ENCODE measurements at regions not wholly inside any gene's neighbourhood (a gene's known extent, or its start where the extent isn't known, plus 50 kb on each side); places are given as distances from the start of the nearest gene placed in this dataset.
"Not testable (repeated sequence)": the region's sequence is repeated elsewhere in the genome, so short reads cannot be mapped to it uniquely, and the experiment has no call there.

DNA sequence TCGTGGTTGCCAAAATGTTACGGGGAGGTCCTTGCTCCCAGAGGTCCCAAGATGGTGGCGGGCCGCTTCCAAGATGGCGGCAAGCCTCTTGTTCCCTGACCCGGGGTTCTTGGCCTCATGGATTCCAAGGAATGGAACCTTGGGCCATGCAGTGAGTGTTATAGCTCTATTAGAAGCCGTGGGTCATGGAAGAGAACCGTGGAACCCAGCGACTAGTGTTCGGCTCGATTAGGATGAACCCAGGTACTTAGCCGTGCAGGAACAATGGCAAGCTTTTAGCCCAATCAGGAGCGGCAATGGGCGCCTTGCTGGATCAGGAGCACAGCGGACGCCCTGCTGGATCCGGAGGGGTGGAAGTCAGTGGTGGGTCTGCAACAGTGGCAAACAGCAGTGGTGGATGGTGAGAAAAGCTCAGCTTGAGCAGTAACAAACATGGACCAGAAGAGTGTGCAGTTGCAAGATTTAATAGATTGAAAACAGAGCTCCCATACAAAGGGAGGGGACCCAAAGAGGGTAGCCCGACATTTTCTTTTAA lies 89.2 kb upstream of the SMAD3 start:
- not testable (repeated sequence) for DNase-seq; H2AFZ ChIP-seq (ENCODE audit: low read depth, low read length); H2BK15ac ChIP-seq (ENCODE audit: low read depth, poor library complexity, severe bottlenecking); H3K4me3 ChIP-seq (ENCODE audit: insufficient read depth in 1 of 2, low read depth in 1 of 2, low read length in 2 of 2); H3K9me3 ChIP-seq (ENCODE audit: control insufficient read depth, low read length); H4K8ac ChIP-seq (ENCODE audit: low read length); H3K27ac ChIP-seq (ENCODE audit: low read length, poor library complexity, severe bottlenecking); H3K4me1 ChIP-seq (ENCODE audit: control insufficient read depth, insufficient read depth, low read depth, low read length); H3K14ac ChIP-seq (ENCODE audit: low read length in 2 of 2); H3K9ac ChIP-seq (ENCODE audit: low read length); H3K18ac ChIP-seq (ENCODE audit: low read depth in 1 of 2, low read length in 2 of 2); H3K36me3 ChIP-seq (ENCODE audit: control insufficient read depth in 1 of 2, insufficient read depth in 2 of 2, low read depth in 1 of 2, low read length in 2 of 2); H2BK5ac ChIP-seq (ENCODE audit: low read depth, low read length, poor library complexity, severe bottlenecking); H2BK120ac ChIP-seq (ENCODE audit: low read depth, low read length); H3K4me2 ChIP-seq (ENCODE audit: low read length, poor library complexity, severe bottlenecking); H4K91ac ChIP-seq (ENCODE audit: low read length); H3K23ac ChIP-seq (ENCODE audit: low read length in 2 of 2); H2AK5ac ChIP-seq (ENCODE audit: low read length, severe bottlenecking); H3K79me1 ChIP-seq (replicated peaks; ENCODE audit: low read length, poor library complexity, severe bottlenecking); H2BK12ac ChIP-seq (ENCODE audit: low read length in 2 of 2); H3K4ac ChIP-seq (ENCODE audit: low read depth in 1 of 2, low read length in 2 of 2)
- H3K27me3 ChIP-seq (ENCODE audit: control insufficient read depth in 1 of 2, insufficient read depth in 1 of 2, low read length in 2 of 2), result peaks cover 0 to 16% of the 10 kb centered on the region in 2 experiments
- 92% methylated on average over 18 of the region's 18 CpGs for WGBS

DNA sequence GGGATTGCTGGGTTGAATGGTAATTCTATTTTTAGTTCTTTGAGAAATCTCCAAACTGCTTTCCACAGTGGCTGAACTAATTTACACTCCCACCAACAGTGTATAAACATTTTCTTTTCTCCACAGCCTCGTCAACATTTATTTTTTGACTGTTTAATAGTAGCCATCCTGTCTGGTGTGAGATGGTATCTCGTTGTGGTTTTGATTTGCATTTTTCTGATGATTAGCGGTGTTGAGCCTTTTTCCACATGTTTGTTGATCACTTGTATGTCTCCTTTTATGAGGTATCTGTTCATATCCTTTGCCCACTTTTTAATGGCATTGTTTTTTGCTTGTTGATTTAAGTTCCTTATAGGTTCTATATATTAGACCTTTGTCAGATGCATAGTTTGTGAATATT lies 85.1 kb upstream of the SMAD3 start:
- H4K8ac ChIP-seq (ENCODE audit: low read length); H3K36me3 ChIP-seq (ENCODE audit: control insufficient read depth in 1 of 2, insufficient read depth in 2 of 2, low read depth in 1 of 2, low read length in 2 of 2); H2BK12ac ChIP-seq (ENCODE audit: low read length in 2 of 2); H2AK5ac ChIP-seq (ENCODE audit: low read length, severe bottlenecking); H3K79me1 ChIP-seq (replicated peaks; ENCODE audit: low read length, poor library complexity, severe bottlenecking); H2AFZ ChIP-seq (ENCODE audit: low read depth, low read length); H2BK120ac ChIP-seq (ENCODE audit: low read depth, low read length); H3K9ac ChIP-seq (ENCODE audit: low read length); H3K14ac ChIP-seq (ENCODE audit: low read length in 2 of 2); H3K4ac ChIP-seq (ENCODE audit: low read depth in 1 of 2, low read length in 2 of 2); H3K18ac ChIP-seq (ENCODE audit: low read depth in 1 of 2, low read length in 2 of 2); H4K91ac ChIP-seq (ENCODE audit: low read length); H3K9me3 ChIP-seq (ENCODE audit: control insufficient read depth, low read length); H2BK5ac ChIP-seq (ENCODE audit: low read depth, low read length, poor library complexity, severe bottlenecking); H3K4me2 ChIP-seq (ENCODE audit: low read length, poor library complexity, severe bottlenecking); H3K23ac ChIP-seq (ENCODE audit: low read length in 2 of 2); H3K4me3 ChIP-seq (ENCODE audit: insufficient read depth in 1 of 2, low read depth in 1 of 2, low read length in 2 of 2); H3K27ac ChIP-seq (ENCODE audit: low read length, poor library complexity, severe bottlenecking); H2BK15ac ChIP-seq (ENCODE audit: low read depth, poor library complexity, severe bottlenecking); H3K4me1 ChIP-seq (ENCODE audit: control insufficient read depth, insufficient read depth, low read depth, low read length): not testable (repeated sequence)
- DNase-seq, result peak; percentile 18
- WGBS, result 83% methylated on average over 1 of the region's 3 CpGs
- peaks cover 0 to 18% of the 10 kb centered on the region in 2 experiments for H3K27me3 ChIP-seq (ENCODE audit: control insufficient read depth in 1 of 2, insufficient read depth in 1 of 2, low read length in 2 of 2)

DNA sequence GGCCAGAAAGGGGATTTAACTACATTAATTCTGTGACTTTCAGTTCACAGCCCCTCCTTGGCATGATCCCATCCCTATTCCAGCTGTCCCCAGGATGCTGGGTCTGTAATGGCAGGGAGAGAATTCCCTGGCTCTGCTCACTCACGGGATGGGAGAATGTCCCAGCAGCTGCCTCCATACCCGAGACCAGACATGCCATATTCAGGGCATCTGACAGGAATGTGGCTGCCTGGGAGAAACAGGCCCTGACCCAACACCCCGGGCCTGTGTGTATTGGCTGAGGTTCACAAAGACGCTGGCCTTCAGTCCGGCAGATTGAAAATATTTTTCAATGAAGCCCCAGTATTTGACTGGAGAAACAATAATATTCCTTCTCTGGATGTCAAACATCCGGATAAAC lies 83.6 kb upstream of the SMAD3 start:
- no peak overlapping the region for H4K8ac ChIP-seq (ENCODE audit: low read length)
- H3K79me1 ChIP-seq (replicated peaks; ENCODE audit: low read length, poor library complexity, severe bottlenecking), result no peaks in the 10 kb centered on the region
- H3K4ac ChIP-seq (ENCODE audit: low read depth in 1 of 2, low read length in 2 of 2), result no peak overlapping the region
- H3K18ac ChIP-seq (ENCODE audit: low read depth in 1 of 2, low read length in 2 of 2), result no peak overlapping the region
- no peak overlapping the region for H3K9ac ChIP-seq (ENCODE audit: low read length)
- no peak overlapping the region for H3K27ac ChIP-seq (ENCODE audit: low read length, poor library complexity, severe bottlenecking)
- H3K9me3 ChIP-seq (ENCODE audit: control insufficient read depth, low read length), result no peaks in the 10 kb centered on the region
- H2BK120ac ChIP-seq (ENCODE audit: low read depth, low read length), result no peak overlapping the region
- no peak overlapping the region for H2AFZ ChIP-seq (ENCODE audit: low read depth, low read length)
- H2BK15ac ChIP-seq (ENCODE audit: low read depth, poor library complexity, severe bottlenecking), result peak overlapping the region; percentile 74
- H3K23ac ChIP-seq (ENCODE audit: low read length in 2 of 2), result no peak overlapping the region
- H3K4me1 ChIP-seq (ENCODE audit: control insufficient read depth, insufficient read depth, low read depth, low read length), result no peaks in the 10 kb centered on the region
- whole genome bisulfite sequencing, result 91% methylated on average over 5 of the region's 6 CpGs
- no peak overlapping the region for H2BK5ac ChIP-seq (ENCODE audit: low read depth, low read length, poor library complexity, severe bottlenecking)
- no peak overlapping the region for H3K14ac ChIP-seq (ENCODE audit: low read length in 2 of 2)
- peaks cover 0 to 18% of the 10 kb centered on the region in 2 experiments for H3K27me3 ChIP-seq (ENCODE audit: control insufficient read depth in 1 of 2, insufficient read depth in 1 of 2, low read length in 2 of 2)
- no peak overlapping the region for H2BK12ac ChIP-seq (ENCODE audit: low read length in 2 of 2)
- DNase-seq, result no peak
- H2AK5ac ChIP-seq (ENCODE audit: low read length, severe bottlenecking), result no peak overlapping the region
- H3K4me2 ChIP-seq (ENCODE audit: low read length, poor library complexity, severe bottlenecking), result no peak overlapping the region
- H3K36me3 ChIP-seq (ENCODE audit: control insufficient read depth in 1 of 2, insufficient read depth in 2 of 2, low read depth in 1 of 2, low read length in 2 of 2), result no peaks in the 10 kb centered on the region
- no peak overlapping the region for H3K4me3 ChIP-seq (ENCODE audit: insufficient read depth in 1 of 2, low read depth in 1 of 2, low read length in 2 of 2)
- no peak overlapping the region for H4K91ac ChIP-seq (ENCODE audit: low read length)

DNA sequence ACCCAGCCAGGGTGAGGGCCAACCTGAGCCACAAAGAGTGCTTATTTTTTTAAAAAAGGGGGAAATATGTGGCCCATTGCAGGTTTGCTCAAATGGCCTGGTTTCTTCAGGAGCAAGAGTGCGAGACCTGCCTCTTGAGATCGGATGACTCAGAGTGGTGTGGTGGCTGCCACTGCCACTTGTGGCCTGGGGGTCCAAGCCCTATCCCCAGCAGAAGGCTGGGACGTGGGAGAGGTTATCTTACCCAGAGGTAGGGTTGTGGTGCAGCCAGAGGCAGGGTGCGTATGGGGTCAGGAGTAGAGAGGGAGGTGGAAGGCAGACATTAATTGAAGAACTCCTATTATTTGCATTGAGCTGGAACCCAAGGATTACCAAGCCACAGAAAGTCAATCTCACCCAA lies 83.2 kb upstream of the SMAD3 start:
- Histone ChIP-seq H3K79me1 (replicated peaks; ENCODE audit: low read length, poor library complexity, severe bottlenecking) (no peaks in the 10 kb centered on the region), H3K27ac (ENCODE audit: low read length, poor library complexity, severe bottlenecking) (no peak overlapping the region), H3K4me3 (ENCODE audit: insufficient read depth in 1 of 2, low read depth in 1 of 2, low read length in 2 of 2) (no peak overlapping the region), H2AK5ac (ENCODE audit: low read length, severe bottlenecking) (no peak overlapping the region), H3K27me3 (ENCODE audit: control insufficient read depth in 1 of 2, insufficient read depth in 1 of 2, low read length in 2 of 2) (peaks cover 0 to 13% of the 10 kb centered on the region in 2 experiments), H2BK120ac (ENCODE audit: low read depth, low read length) (no peak overlapping the region), H2BK15ac (ENCODE audit: low read depth, poor library complexity, severe bottlenecking) (no peak overlapping the region), H3K4me2 (ENCODE audit: low read length, poor library complexity, severe bottlenecking) (no peak overlapping the region), H3K9me3 (ENCODE audit: control insufficient read depth, low read length) (no peaks in the 10 kb centered on the region), H3K36me3 (ENCODE audit: control insufficient read depth in 1 of 2, insufficient read depth in 2 of 2, low read depth in 1 of 2, low read length in 2 of 2) (no peaks in the 10 kb centered on the region), H3K4me1 (ENCODE audit: control insufficient read depth, insufficient read depth, low read depth, low read length) (no peaks in the 10 kb centered on the region), H2BK12ac (ENCODE audit: low read length in 2 of 2) (no peak overlapping the region), H3K4ac (ENCODE audit: low read depth in 1 of 2, low read length in 2 of 2) (no peak overlapping the region), H3K9ac (ENCODE audit: low read length) (no peak overlapping the region), H4K8ac (ENCODE audit: low read length) (no peak overlapping the region), H2BK5ac (ENCODE audit: low read depth, low read length, poor library complexity, severe bottlenecking) (no peak overlapping the region), H4K91ac (ENCODE audit: low read length) (no peak overlapping the region), H2AFZ (ENCODE audit: low read depth, low read length) (no peak overlapping the region), H3K18ac (ENCODE audit: low read depth in 1 of 2, low read length in 2 of 2) (no peak overlapping the region), H3K14ac (ENCODE audit: low read length in 2 of 2) (no peak overlapping the region), H3K23ac (ENCODE audit: low read length in 2 of 2) (no peak overlapping the region)
- 80% methylated on average over 3 of the region's 4 CpGs for WGBS
- no peak for DNase-seq

All from mesenchymal stem cell (in vitro differentiated cells and primary cell).